ENCODE measurements at regions not wholly inside any gene's neighbourhood (a gene's known extent, or its start where the extent isn't known, plus 50 kb on each side); places are given as distances from the start of the nearest gene placed in this dataset.
A peak's percentile ranks its signal among the peaks of the same experiment; 100 is the strongest.

- TF ChIP-seq CTCF (conservative IDR thresholded peaks at IDR 0.05) = no peak
- Mint-ChIP-seq H3K4me1 (no peaks in the 10 kb centered on the region), H3K27me3 (ENCODE audit: insufficient read depth) (peaks cover 5% of the 10 kb centered on the region), H3K4me3 (no peak overlapping the region), H3K36me3 (ENCODE audit: low read depth) (no peaks in the 10 kb centered on the region), H3K9me3 (no peaks in the 10 kb centered on the region), H3K27ac (no peak overlapping the region)
- no peak overlapping the region for H3K4me3 ChIP-seq (ENCODE audit: low read length)
- no peak overlapping the region for H3K9ac ChIP-seq (ENCODE audit: extremely low read depth, low read length, poor library complexity, severe bottlenecking)
- no peaks in the 10 kb centered on the region for H3K9me3 ChIP-seq (ENCODE audit: control insufficient read depth, low read length)
- peaks cover 4% of the 10 kb centered on the region for H3K27me3 ChIP-seq (ENCODE audit: control insufficient read depth, insufficient read depth, low read length, poor library complexity, severe bottlenecking)
- DNase-seq = no peak
- no peaks in the 10 kb centered on the region for H3K36me3 ChIP-seq (ENCODE audit: control insufficient read depth, insufficient read depth, low read length)
- 71 to 82% methylated on average over 2 of the region's 2 CpGs for WGBS, 2 experiments (ENCODE audit: insufficient coverage in 1 of 2, insufficient read length in 1 of 2)
- peak overlapping the region; percentile 86 for H3K27ac ChIP-seq (ENCODE audit: low read depth, low read length)
- H3K4me1 ChIP-seq (ENCODE audit: control insufficient read depth, insufficient read depth, low read length) = no peaks in the 10 kb centered on the region
Observed at GRCh38 chr18:44465381-44465841, 215.3 kb upstream of the SETBP1 start.

GRCh38 chr18:44466997-44467396 lies 213.7 kb upstream of the SETBP1 start:
- DNase-seq = no peak
- no peak overlapping the region for H3K27ac Mint-ChIP-seq
- TF ChIP-seq CTCF (conservative IDR thresholded peaks at IDR 0.05) = no peak
- Histone ChIP-seq H3K4me1 (ENCODE audit: control insufficient read depth, insufficient read depth, low read length) (no peaks in the 10 kb centered on the region), H3K4me3 (ENCODE audit: low read length) (no peak overlapping the region), H3K27ac (ENCODE audit: low read depth, low read length) (no peak overlapping the region), H3K27me3 (ENCODE audit: control insufficient read depth, insufficient read depth, low read length, poor library complexity, severe bottlenecking) (no peaks in the 10 kb centered on the region), H3K36me3 (ENCODE audit: control insufficient read depth, insufficient read depth, low read length) (no peaks in the 10 kb centered on the region), H3K9me3 (ENCODE audit: control insufficient read depth, low read length) (no peaks in the 10 kb centered on the region), H3K9ac (ENCODE audit: extremely low read depth, low read length, poor library complexity, severe bottlenecking) (no peak overlapping the region)
- H3K27me3 Mint-ChIP-seq (ENCODE audit: insufficient read depth) = no peaks in the 10 kb centered on the region
- no peak overlapping the region for H3K4me3 Mint-ChIP-seq
- H3K36me3 Mint-ChIP-seq (ENCODE audit: low read depth) = no peaks in the 10 kb centered on the region
- peaks cover 8% of the 10 kb centered on the region for H3K4me1 Mint-ChIP-seq
- 100% methylated on average over 1 of the region's 2 CpGs for WGBS, 2 experiments (ENCODE audit: insufficient coverage in 1 of 2, insufficient read length in 1 of 2)
- no peaks in the 10 kb centered on the region for H3K9me3 Mint-ChIP-seq

- WGBS, 2 experiments (ENCODE audit: insufficient coverage in 1 of 2, insufficient read length in 1 of 2) = 88% methylated on average over 1 of the region's 2 CpGs; no CpG with 5 or more reads in 1 of the 2 experiments
- no peaks in the 10 kb centered on the region for H3K27me3 ChIP-seq (ENCODE audit: control insufficient read depth, insufficient read depth, low read length, poor library complexity, severe bottlenecking)
- H3K27me3 Mint-ChIP-seq (ENCODE audit: insufficient read depth) = no peaks in the 10 kb centered on the region
- no peak overlapping the region for H3K27ac Mint-ChIP-seq
- no peaks in the 10 kb centered on the region for H3K36me3 ChIP-seq (ENCODE audit: control insufficient read depth, insufficient read depth, low read length)
- no peaks in the 10 kb centered on the region for H3K36me3 Mint-ChIP-seq (ENCODE audit: low read depth)
- no peak overlapping the region for H3K27ac ChIP-seq (ENCODE audit: low read depth, low read length)
- peaks cover 8% of the 10 kb centered on the region for H3K4me1 Mint-ChIP-seq
- H3K4me1 ChIP-seq (ENCODE audit: control insufficient read depth, insufficient read depth, low read length) = no peaks in the 10 kb centered on the region
- no peak overlapping the region for H3K9ac ChIP-seq (ENCODE audit: extremely low read depth, low read length, poor library complexity, severe bottlenecking)
- no peaks in the 10 kb centered on the region for H3K9me3 ChIP-seq (ENCODE audit: control insufficient read depth, low read length)
- no peak overlapping the region for H3K4me3 ChIP-seq (ENCODE audit: low read length)
- H3K9me3 Mint-ChIP-seq = no peaks in the 10 kb centered on the region
- no peak overlapping the region for H3K4me3 Mint-ChIP-seq
- no peak for DNase-seq
- no peak for TF ChIP-seq CTCF (conservative IDR thresholded peaks at IDR 0.05)
Observed at GRCh38 chr18:44467718-44468117, 213.0 kb upstream of the SETBP1 start.

All from endodermal cell (in vitro differentiated cells).